NCI-H510A treated with DMSO at 0.1 percent for 48 hours (cell line): ENCODE measurements at regions not wholly inside any gene's neighbourhood (a gene's known extent, or its start where the extent isn't known, plus 50 kb on each side); places are given as distances from the start of the nearest gene placed in this dataset.
A peak's percentile ranks its signal among the peaks of the same experiment; 100 is the strongest.

Experiments
- DNase-seq: peaks from one replicate; lab custom pipeline; 2025; lab: John Stamatoyannopoulos, UW

GRCh38 chr14:65320661-65321308 is 91.7 kb upstream of the FUT8 start:
- DNase-seq, result no peak

GRCh38 chr14:65321370-65321875 is 91.1 kb upstream of the FUT8 start:
- DNase-seq, result no peak

- DNase-seq, result no peak
Measured at GRCh38 chr14:65329481-65329880, 83.0 kb upstream of the FUT8 start.

GRCh38 chr14:65329911-65330310 is 82.6 kb upstream of the FUT8 start:
- DNase-seq, result no peak

GRCh38 chr14:65330416-65330815 is 82.1 kb upstream of the FUT8 start:
- DNase-seq, result no peak

GRCh38 chr14:65331652-65332051 is 80.9 kb upstream of the FUT8 start:
- DNase-seq, result no peak

GRCh38 chr14:65332141-65332871 is 80.2 kb upstream of the FUT8 start:
- DNase-seq, result no peak

GRCh38 chr14:65333943-65334687 is 78.4 kb upstream of the FUT8 start:
- no peak for DNase-seq

- DNase-seq, result peak; percentile 48
Measured at GRCh38 chr14:65334765-65335410, 77.6 kb upstream of the FUT8 start.

GRCh38 chr14:65335411-65335947 is 77.1 kb upstream of the FUT8 start:
- DNase-seq, result no peak

- no peak for DNase-seq
Measured at GRCh38 chr14:65336191-65336591, 76.3 kb upstream of the FUT8 start.

GRCh38 chr14:65339866-65340265 is 72.7 kb upstream of the FUT8 start:
- DNase-seq, result no peak

- DNase-seq, result no peak
Measured at GRCh38 chr14:65344011-65344410, 68.5 kb upstream of the FUT8 start.

GRCh38 chr14:65345266-65345665 is 67.3 kb upstream of the FUT8 start:
- no peak for DNase-seq

GRCh38 chr14:65346474-65346873 is 66.1 kb upstream of the FUT8 start:
- DNase-seq, result no peak

GRCh38 chr14:65346895-65347294 is 65.6 kb upstream of the FUT8 start:
- DNase-seq, result no peak

- no peak for DNase-seq
Measured at GRCh38 chr14:65348137-65348536, 64.4 kb upstream of the FUT8 start.

- DNase-seq, result no peak
Measured at GRCh38 chr14:65349100-65349499, 63.4 kb upstream of the FUT8 start.

- DNase-seq, result no peak
Measured at GRCh38 chr14:65351493-65352194, 60.9 kb upstream of the FUT8 start.

GRCh38 chr14:65352964-65353530 is 59.5 kb upstream of the FUT8 start:
- no peak for DNase-seq

- no peak for DNase-seq
Measured at GRCh38 chr14:65354131-65354530, 58.4 kb upstream of the FUT8 start.
